ENCODE measurements at regions not wholly inside any gene's neighbourhood (a gene's known extent, or its start where the extent isn't known, plus 50 kb on each side); places are given as distances from the start of the nearest gene placed in this dataset.
"Not testable (repeated sequence)": the region's sequence is repeated elsewhere in the genome, so short reads cannot be mapped to it uniquely, and the experiment has no call there.

- not testable (repeated sequence) for TF ChIP-seq POLR2A (IDR thresholded peaks at IDR 0.05; ENCODE audit: low read length); JUN (IDR thresholded peaks at IDR 0.05); CTCF (IDR thresholded peaks at IDR 0.05); HOXA7 (CRISPR knock-in tag; IDR thresholded peaks at IDR 0.05); ELK1 (IDR thresholded peaks at IDR 0.05; ENCODE audit: low read depth, low read length); ESRRA (IDR thresholded peaks at IDR 0.05; ENCODE audit: borderline replicate concordance, low read length); PHF8 (IDR thresholded peaks at IDR 0.05; ENCODE audit: borderline replicate concordance, low read depth); RARB (CRISPR knock-in tag; IDR thresholded peaks at IDR 0.05); USF2 (IDR thresholded peaks at IDR 0.05); KDM5A (IDR thresholded peaks at IDR 0.05); CEBPB (IDR thresholded peaks at IDR 0.05); TFCP2L1 (CRISPR knock-in tag; IDR thresholded peaks at IDR 0.05)
Observed at GRCh38 chr3:17860840-17861471, 118.5 kb upstream of the TBC1D5 start.

Measured in A549 (cell line).